ENCODE measurements at regions not wholly inside any gene's neighbourhood (a gene's known extent, or its start where the extent isn't known, plus 50 kb on each side); places are given as distances from the start of the nearest gene placed in this dataset.
"Not testable (repeated sequence)": the region's sequence is repeated elsewhere in the genome, so short reads cannot be mapped to it uniquely, and the experiment has no call there.

DNA sequence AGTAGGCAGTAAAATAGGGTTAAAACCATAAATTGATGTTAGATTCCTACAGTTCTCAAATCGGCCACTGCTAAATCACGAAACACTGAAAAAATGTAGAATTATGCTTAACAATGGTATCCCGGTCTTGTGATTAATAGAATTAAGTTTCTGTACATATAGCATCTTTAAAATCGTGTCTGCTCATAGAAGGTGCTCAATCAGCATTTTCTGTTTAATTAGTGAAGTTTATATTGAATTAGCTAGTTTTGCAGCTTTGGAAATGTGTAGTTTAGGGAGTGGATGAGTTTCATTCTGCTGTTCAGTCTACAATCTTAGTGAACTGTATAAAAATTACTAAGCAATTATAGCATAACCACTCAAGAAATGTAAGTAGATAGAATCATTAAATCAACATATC, 1075.8 kb upstream of the FLRT2 start:
- CTCF ChIA-PET: no interaction called here
- POLR2A ChIA-PET: no interaction called here

DNA sequence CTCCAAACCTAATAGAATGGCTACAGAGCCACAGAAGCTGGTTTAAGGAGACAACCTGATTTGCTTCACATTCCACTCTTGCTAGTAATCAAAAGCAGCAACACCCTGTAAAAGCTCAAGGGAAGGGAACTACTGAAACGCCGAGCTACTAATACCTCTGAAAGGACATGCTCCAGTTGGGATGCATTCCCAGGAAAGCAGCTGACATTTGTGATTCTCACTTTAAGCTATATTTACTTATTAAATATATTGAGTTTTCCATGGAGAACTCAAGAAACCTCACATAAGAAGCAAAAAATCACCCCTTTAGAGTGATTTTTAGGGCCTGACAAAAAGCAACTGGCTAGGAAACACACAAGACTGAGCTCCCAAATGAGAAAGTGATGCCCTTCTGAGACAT, 1073.0 kb upstream of the FLRT2 start:
- CTCF ChIA-PET: no interaction called here
- POLR2A ChIA-PET: no interaction called here

DNA sequence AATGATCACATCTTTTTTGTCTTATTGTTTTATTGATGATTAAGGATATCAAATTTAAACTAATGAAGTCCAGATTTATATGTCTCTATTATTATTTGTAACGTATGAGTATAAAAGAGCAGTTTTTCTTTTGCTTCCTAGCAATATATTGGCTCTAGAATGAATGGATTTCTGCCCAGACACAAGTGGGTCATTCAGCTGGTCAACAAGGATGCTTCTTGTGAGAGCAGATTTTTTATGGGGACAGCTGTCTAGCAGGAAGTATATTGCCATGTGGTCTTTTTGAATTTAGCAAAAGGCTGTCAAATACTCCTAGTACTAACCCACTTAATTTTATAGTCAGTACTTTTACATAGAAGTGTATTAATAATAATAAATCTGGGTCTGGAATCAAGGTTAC, 1071.1 kb upstream of the FLRT2 start:
- CTCF ChIA-PET: no interaction called here
- POLR2A ChIA-PET: no interaction called here

DNA sequence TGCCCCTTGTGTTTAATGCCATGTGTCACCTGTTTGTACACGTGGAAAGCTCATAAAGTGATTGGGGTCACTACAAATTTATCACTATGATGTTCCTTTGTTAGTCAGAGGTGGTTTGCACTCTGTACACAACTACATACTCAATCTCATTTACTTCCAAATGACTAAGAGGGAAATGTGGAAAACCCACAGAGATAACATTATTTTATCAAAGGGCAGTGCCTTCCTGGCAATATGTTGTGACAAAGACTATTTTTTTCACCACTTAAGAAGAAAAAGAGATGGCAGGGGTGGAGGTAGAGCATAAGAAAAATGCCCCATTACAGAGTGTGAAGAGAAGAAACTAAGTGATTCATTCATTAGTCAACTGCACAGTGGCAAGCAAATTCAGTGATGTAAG, 1064.1 kb upstream of the FLRT2 start:
- ChIA-PET POLR2A (no interaction called here), CTCF (no interaction called here)

DNA sequence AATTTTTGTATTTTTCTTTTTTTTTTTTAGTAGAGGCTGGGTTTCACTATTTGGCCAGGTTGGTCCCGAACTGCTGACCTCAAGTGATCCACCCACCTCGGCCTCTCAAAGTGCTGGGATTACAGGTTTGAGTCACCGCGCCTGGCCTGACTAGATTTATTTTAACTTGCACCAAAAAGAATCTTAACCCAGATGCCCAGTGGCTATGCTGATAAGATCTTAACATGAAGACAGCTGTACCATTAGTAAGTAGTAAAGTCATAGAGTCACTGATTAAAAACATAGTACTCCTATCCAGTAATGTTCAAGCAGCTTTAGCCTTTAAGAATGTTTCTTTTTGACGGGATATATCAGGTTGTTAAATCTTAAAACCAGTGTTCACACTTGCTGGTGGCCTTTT, 1061.8 kb upstream of the FLRT2 start:
- ChIA-PET POLR2A (no interaction called here), CTCF (interaction anchor here (0.6 kb wide), 1 partner anchor 922 kb away, joined by 3 read pairs; no protein-coding TSS in a partner anchor)

DNA sequence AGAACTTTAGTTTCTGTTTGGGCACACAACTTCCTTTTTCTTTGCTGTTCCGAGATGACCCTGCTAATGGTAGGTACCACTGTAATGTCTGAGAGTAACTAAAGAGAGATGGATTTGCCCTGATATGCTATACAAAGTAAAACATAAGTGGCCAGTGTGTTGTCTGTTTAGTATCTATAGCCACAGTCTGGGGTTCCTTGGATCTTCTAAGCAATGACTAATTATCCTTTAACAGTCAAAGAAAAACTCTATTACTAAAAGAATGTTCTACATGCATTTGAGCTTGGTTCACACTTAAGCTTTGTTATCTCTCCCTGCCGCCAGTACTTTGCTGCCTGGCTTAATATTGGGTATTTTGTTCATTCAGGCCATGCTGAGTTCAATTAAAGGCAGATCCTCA, 1051.9 kb upstream of the FLRT2 start:
- POLR2A ChIA-PET: no interaction called here
- CTCF ChIA-PET: no interaction called here

DNA sequence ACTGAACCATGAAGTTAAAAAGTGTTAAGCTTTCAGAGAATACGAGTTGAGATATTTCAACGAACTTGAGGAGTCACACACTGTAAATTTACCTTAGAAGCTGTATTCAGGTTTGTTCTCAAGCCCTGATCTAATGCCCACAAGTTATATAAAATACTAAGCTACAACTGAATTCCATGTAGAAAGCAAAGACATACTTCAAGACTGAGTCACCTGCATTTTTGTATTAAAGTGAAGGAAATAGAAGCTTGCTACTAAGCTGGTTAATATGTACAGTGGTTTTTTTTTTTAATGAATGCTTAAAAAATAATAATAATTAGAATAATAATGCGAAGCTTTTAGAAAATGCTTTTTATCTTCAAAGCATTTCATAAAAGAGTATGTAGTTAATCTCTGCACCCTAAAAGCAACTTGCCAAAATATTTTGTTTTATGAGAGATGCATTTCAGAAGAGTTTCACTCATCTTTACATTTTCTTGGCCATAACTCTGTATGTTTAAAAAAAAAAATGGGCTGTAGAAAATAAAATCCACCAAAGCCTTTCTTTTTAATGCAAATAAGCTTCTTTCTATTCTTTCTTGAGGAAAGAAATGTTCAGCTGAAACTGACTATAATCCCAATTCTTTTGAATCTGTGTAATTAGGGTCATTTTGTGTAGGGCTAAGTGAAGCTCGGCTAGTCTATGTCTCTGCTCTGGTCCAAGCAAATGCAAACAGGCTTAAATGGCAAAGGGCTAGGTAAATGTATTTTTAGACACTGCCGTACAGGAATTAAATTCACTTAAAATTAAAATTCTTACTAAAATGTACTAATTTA, 1047.5 kb upstream of the FLRT2 start:
- CTCF ChIA-PET: no interaction called here
- POLR2A ChIA-PET: no interaction called here

DNA sequence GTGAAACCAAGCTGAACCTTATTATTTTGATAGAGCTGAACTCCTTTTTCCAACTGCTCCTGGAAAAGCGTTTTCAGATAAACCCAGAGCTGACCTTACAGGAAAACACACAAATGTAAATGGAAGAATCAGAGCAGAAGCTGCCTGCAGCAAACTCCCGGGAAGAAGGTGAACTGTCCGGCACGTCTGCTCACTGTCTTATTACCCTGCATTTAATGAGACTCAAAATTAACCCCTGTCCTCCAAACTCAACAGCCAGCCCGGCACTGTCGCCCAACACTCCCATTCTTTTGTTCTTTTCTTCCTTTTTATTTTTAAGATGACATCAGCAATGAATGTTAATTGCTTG, 1046.9 kb upstream of the FLRT2 start:
- ChIA-PET CTCF (no interaction called here), POLR2A (no interaction called here)

DNA sequence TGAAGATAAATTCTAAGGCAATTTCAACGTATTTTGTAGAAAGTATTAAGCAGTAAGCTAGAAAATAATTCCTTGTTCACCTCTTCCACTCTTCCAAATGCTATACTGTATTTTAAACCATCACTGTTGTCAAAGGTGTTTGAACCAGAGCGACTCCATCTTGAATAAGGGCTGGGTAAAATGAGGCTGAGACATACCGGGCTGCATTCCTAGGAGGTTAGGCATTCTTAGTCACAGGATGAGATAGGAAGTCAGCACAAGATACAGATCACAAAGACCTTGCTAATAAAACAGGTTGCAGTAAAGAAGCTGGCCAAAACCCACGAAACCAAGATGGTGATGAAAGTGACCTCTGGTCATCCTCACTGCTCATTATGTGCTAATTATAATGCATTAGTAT, 1045.7 kb upstream of the FLRT2 start:
- POLR2A ChIA-PET: not testable (repeated sequence)

DNA sequence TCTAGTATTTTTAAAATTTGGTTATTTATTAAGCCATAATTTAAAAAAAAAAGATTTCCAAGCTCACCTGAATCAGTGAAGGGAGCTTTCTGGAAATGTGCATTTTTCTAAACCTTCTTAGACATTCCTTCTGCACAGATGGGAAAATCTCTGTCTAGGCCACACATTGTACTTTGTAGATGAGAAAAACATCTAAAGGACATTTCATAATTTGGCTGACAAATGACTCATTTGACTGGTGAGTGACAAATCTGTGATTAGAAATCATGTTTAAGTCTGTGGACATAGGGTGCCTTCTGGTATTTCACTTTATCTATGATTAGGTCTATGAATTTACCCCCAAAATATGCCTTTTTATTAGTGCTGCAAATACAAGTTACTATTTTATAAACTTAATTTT, 1044.9 kb upstream of the FLRT2 start:
- ChIA-PET CTCF (no interaction called here), POLR2A (no interaction called here)

More for the DNA sequence above, 1045.7 kb upstream of the FLRT2 start:
- CTCF ChIA-PET: not testable (repeated sequence)

DNA sequence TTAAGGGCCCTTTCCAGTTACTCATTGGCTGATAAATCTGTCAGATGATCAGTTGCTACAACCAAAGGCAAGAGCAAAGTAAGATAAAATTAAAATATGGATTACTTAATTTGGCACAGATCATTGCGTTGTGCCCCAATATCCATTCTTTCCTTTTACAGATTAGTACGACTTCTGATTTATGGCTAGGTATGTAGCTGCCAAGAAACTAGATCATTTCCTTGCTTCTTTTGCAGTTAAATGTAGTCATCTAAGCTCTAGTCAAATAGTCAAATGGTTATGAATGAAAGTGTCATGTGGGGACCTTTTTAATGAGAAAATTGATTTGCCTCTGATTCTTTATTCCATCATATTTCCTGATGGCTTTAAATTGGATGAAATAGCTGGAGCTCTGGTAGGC, 1039.9 kb upstream of the FLRT2 start:
- CTCF ChIA-PET: no interaction called here
- POLR2A ChIA-PET: no interaction called here

DNA sequence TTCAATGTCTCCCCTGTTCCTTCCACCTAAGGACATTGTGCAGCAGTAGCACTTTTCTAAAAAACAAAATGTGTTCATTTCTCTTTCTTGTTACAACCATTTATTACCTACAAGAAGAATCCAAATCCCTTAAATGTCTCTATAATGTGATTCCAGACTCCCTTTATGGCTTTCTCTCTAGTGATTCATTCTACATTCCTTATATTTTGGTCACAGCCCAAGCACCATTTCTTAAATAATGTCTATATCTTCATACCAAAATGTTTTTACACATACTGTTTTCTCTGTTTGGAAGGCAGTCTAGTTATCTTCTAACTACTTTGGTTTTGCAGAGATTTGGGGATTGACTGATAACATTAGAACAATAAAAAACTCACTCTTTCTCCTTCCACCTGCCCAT, 1037.3 kb upstream of the FLRT2 start:
- CTCF ChIA-PET: no interaction called here
- POLR2A ChIA-PET: no interaction called here

DNA sequence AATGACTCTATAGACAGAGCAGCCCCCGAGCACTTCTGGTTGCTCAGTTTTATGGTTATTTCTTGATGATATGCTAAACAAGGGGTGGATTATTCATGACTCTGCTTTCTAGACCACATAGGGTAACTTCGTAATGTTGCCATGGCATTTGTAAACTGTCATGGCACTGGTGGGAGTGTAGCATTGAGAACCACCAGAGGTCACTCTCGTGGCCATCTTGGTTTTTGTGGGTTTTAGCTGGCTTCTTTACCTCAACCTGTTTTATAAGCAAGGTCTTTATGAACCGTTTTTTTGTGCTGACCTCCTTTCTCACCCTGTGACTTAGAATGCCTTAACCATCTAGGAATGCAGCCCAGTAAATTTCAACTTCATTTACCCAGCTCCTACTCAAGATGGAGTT, 1036.2 kb upstream of the FLRT2 start:
- CTCF ChIA-PET: no interaction called here
- POLR2A ChIA-PET: no interaction called here

DNA sequence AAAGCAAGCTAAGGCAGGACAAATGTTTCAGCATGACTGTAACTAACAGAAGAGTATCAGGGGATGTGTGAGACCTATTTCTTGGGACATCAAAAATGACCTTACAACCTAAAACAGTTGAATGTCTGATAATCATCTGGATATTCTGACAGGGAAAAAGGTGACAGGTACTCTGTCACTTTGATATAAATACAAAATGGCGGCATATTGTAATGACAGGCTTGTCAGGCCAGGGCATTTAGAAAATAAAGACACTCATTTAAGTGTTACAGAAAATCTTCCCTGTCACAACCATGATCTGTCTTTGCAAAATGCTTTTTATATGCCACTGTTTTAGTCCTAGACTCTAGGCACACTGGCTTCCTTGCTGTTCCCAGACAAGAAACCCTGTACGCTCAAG, 1033.3 kb upstream of the FLRT2 start:
- ChIA-PET POLR2A (no interaction called here), CTCF (no interaction called here)

DNA sequence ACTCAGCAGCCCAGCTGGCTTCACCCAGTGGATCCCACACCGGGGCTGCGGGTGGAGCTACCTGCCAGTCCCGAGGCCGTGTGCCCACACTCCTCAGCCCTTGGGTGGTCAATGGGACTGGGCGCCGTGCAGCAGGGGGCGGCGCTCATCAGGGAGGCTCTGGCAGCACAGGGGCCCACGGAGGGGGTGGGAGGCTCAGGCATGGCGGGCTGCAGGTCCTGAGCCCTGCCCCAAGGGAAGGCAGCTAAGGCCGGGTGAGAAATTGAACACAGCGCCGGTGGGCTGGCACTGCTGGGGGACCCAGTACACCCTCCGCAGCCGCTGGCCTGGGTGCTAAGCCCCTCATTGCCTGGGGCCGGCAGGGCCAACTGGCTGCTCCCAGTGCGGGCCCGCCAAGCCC, 1017.1 kb upstream of the FLRT2 start:
- CTCF ChIA-PET, POLR2A ChIA-PET: not testable (repeated sequence)

DNA sequence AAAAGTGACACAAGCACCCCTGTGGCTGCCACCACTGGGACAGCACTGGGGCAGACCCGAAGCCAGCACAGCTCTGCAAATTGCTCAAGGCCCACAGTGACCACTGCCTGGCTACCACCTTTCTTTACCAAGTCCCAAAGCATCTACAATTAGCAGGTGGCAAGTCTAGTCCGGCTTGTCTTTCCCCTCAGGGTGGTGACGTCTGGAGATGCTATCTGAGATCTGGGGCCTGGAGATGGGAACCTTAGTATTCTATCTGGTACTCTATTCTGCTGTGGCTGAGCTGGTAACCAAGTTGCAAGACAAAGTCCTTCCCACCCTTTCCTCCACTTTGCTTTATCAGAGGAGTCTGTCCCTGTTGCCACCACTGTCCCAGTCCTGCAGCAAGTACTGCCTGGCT, 1010.1 kb upstream of the FLRT2 start:
- ChIA-PET POLR2A (no interaction called here), CTCF (no interaction called here)

DNA sequence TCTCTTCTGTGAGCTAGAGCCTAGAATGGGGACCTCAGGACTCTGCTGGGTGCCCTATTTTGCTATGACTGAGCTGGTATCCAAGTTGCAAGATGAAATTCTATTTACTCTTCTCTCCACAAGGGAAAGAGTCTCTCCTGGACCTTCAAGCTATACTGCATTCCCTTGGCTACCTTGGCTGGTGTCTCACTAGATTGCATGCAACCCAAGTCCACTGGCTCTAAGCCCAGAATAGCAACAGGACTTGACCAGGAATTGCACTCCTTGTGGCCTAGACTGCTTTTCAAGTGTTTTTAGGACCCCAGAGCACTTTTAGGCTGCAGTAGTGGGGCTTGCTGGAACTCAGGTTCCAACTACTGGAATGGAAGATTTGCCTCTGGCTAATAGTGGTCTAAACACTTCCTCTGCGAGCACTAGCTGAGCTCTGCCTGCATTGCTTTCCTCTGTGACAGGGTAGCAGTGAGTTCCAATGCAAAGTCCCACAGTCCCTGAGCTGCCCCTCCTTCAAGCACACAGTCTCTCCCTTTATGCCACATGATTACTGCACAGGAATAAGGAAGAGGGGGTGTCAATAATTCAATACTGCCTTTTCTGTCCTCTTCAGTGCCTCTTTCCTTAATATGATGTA, 1009.1 kb upstream of the FLRT2 start:
- ChIA-PET POLR2A (no interaction called here), CTCF (no interaction called here)

DNA sequence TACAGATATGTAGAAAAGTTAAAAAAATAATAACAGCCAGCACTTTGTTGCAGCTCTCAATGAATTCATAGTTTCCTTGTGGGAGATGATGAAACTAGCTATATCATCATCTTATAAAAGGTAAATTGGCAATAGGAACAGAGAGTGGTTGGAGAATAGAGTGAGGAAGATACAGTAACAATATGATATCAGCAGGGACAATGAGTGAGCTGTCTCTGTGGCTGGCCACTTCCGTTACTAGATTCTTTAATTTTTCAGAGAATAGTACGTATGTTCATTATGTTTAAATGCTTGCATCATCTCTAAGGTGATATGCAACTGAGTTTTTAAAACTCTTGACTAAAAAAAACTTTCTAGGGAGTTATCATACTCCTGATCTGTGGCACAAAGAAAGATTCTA, 1006.2 kb upstream of the FLRT2 start:
- ChIA-PET POLR2A (no interaction called here), CTCF (no interaction called here)

DNA sequence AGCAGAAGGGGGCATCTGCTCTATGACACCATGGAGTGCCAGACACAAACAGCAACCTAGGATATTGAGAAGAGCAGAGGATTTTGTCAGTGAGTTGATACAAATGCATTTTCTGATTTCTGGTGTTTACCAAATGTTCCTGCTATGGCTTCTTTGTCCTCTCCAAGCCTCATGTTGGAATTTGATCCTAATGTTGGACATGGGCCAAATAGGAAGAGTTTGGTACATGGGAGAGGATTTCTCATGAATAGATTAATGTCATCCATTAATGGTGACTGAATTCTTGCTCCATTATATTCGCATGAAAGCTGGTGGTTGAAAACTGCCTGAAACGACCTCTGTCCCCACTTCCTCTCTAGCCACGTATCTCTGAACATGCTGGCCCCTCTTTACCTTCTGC, 1002.2 kb upstream of the FLRT2 start:
- ChIA-PET CTCF (no interaction called here), POLR2A (no interaction called here)

DNA sequence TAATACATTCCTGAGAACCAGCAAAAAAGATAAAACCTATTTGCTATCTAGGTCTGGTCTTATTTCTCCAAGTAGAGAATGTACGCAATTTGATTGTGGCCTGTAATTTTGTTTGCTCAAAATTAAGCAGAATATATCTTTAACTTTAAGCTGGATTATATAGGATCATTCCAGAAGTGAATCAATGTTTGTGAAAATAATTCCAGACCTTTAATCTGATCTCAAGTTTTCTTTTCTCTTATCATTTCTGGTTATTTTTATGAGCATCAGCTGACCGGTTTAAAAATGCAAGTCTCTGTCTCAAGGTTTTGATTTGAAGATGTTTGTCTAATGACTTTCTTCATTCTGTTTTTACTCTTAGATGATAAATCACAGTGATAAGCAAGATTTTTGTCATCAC, 997.9 kb upstream of the FLRT2 start:
- CTCF ChIA-PET: no interaction called here
- POLR2A ChIA-PET: no interaction called here

DNA sequence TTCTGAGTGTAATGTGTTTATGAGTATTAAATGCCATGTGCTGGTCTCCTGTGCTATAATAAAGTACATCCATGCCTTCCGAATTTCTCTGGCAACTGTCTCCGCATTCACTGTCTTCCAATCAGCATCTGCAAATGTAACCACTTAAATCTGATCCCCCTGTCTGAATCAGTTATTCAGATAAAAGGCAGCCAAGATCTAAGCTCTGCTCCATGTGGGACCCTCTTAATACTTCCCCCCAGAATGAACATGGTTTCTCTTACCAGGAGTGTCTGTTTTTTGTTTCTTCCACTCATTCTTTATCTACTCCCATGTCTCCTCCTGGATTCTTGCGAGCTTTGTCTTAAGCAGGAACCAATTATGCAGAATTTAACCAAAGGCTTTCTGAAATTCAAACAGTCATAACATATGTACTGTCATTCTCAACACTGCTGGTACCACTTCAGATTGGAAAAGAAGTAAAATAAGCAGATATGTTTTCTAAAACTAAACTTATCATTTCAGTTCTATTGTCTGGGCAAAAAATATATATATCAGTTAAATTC, 996.7 kb upstream of the FLRT2 start:
- ChIA-PET POLR2A (no interaction called here), CTCF (no interaction called here)

DNA sequence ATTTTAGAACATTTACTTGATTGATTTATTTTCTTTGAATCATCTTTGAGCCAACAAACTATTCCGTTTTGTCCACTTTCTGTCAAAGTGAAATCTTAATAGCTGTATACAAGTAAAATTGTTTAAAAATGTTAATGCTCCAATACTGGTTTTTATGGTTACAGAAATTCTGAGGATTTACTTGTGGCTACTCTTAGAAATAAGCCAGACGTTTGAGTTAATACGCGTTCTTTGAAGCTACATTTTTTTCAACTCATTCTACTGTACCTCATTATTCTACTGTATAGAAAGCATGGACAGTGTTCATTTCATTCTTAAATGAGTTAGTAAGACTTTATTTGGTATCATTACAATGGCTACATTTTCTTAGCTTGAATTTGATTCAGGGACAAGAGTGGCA, 996.2 kb upstream of the FLRT2 start:
- CTCF ChIA-PET: no interaction called here
- POLR2A ChIA-PET: no interaction called here
